Right lobe of liver (tissue), 4 donors: ENCODE measurements at regions not wholly inside any gene's neighbourhood (a gene's known extent, or its start where the extent isn't known, plus 50 kb on each side); places are given as distances from the start of the nearest gene placed in this dataset.
"Not testable (repeated sequence)": the region's sequence is repeated elsewhere in the genome, so short reads cannot be mapped to it uniquely, and the experiment has no call there.

Source experiments
- CTCF ChIP-seq, 4 donors: fragments of 200-600 bp in 3 of 4; fragments of 450-650 bp in 1 of 4; IDR thresholded peaks; one replicate each; pipeline versions ENCODE4 v1.5.1 to v1.8.0; 2016 to 2022; ENCODE audit warnings: antibody characterized with exemption in 4 of 4, mild to moderate bottlenecking in 2 of 4
- POLR2A ChIP-seq: fragments of 450-650 bp; IDR thresholded peaks from one replicate; pipeline ENCODE4 v1.6.1; 2017; ENCODE audit warnings: antibody characterized with exemption, mild to moderate bottlenecking
- donor health status: DM: no; HTN: no; CAD: no.
- donor health status: DM: no; HTN: no; CAD: no.
- donor health status: DM: no; HTN: yes; CAD: no.

GRCh38 chr7:112942125-112942524 is 144.5 kb downstream of the GPR85 start:
- not testable (repeated sequence) for TF ChIP-seq CTCF (IDR thresholded peaks at IDR 0.05); POLR2A
